T-cell (primary cell): ENCODE measurements at regions not wholly inside any gene's neighbourhood (a gene's known extent, or its start where the extent isn't known, plus 50 kb on each side); places are given as distances from the start of the nearest gene placed in this dataset.

Source experiments
- ATAC-seq, 4 experiments: fragments of 200-7000 bp in 3 of 4; fragments of 150-1000 bp in 1 of 4; cut with Tn5 transposase; replicated peaks in 1 of 4; 1 replicate in 3 of 4; 2 replicates in 1 of 4; pipeline ENCODE4 v1.10.0; 2021; ENCODE audit warnings: moderate library complexity in 3 of 4, mild to moderate bottlenecking in 2 of 4, moderate number of reproducible peaks in 1 of 4
- CTCF ChIA-PET, 2 donors: fragments of 300-600 bp; sonication (Branson Sonifier 250); formaldehyde crosslinking; loops; one replicate each; lab custom pipeline; 2022; ENCODE audit warnings: antibody characterized with exemption in 2 of 2; lab: Charles Lee
- POLR2A ChIA-PET, 2 donors: fragments of 300-600 bp; sonication (Branson Sonifier 250); formaldehyde crosslinking; loops; one replicate each; lab custom pipeline; 2022; ENCODE audit warnings: antibody characterized with exemption in 2 of 2; lab: Charles Lee
- DNase-seq, 35 experiments: peaks; one replicate each; pipeline versions ENCODE4 v3.0.0 to v3.0.0-alpha.2; 2013 to 2023
- H3K27ac ChIP-seq: one replicate; pipeline ENCODE4 v1.5.1; 2013; ENCODE audit warnings: low read length
- H3K27me3 ChIP-seq, 2 experiments: replicated peaks in 1 of 2; 1 replicate in 1 of 2; 2 replicates in 1 of 2; pipeline versions ENCODE4 v1.6.1 to v1.7.0; 2013; ENCODE audit warnings: low read length in 1 of 2, mixed read lengths in 1 of 2; ENCODE audit not compliant: control insufficient read depth in 2 of 2, insufficient read depth in 2 of 2; ENCODE audit errors: extremely low read depth in 1 of 2
- H3K36me3 ChIP-seq, 2 donors: 1 replicate in 1 of 2; 2 replicates in 1 of 2; pipeline versions ENCODE4 v1.6.1 to v1.7.0; 2013; ENCODE audit warnings: low read length in 1 of 2; ENCODE audit not compliant: control insufficient read depth in 2 of 2, insufficient read depth in 1 of 2; ENCODE audit errors: extremely low read depth in 1 of 2
- H3K4me1 ChIP-seq, 2 experiments: 1 replicate in 1 of 2; 2 replicates in 1 of 2; pipeline versions ENCODE4 v1.6.1 to v1.7.0; 2013; ENCODE audit warnings: low read length in 2 of 2, mixed read lengths in 1 of 2; ENCODE audit not compliant: insufficient read depth in 2 of 2, control insufficient read depth in 1 of 2; ENCODE audit errors: extremely low read depth in 1 of 2
- H3K4me3 ChIP-seq, 2 donors: 1 replicate in 1 of 2; 2 replicates in 1 of 2; pipeline versions ENCODE4 v1.5.1 to v1.7.0; 2013; ENCODE audit warnings: mild to moderate bottlenecking in 2 of 2, low read length in 1 of 2, moderate library complexity in 1 of 2; ENCODE audit not compliant: control insufficient read depth in 1 of 2; ENCODE audit errors: extremely low read depth in 1 of 2
- H3K9me3 ChIP-seq: 2 replicates; pipeline ENCODE4 v1.7.0; 2013
- H3K27ac Mint-ChIP-seq, 2 donors: one replicate each; pipeline ENCODE4 v1.8.0; 2020 to 2021; ENCODE audit warnings: mild to moderate bottlenecking in 2 of 2, mixed read lengths in 2 of 2
- H3K27me3 Mint-ChIP-seq, 2 donors: one replicate each; pipeline ENCODE4 v1.8.0; 2021 to 2022; ENCODE audit warnings: mixed read lengths in 2 of 2
- H3K36me3 Mint-ChIP-seq: one replicate; pipeline ENCODE4 v1.8.0; 2021; ENCODE audit warnings: mixed read lengths
- H3K4me1 Mint-ChIP-seq, 3 donors: one replicate each; pipeline ENCODE4 v1.8.0; 2020 to 2022; ENCODE audit warnings: mixed read lengths in 3 of 3, mild to moderate bottlenecking in 1 of 3
- H3K4me3 Mint-ChIP-seq, 3 donors: one replicate each; pipeline ENCODE4 v1.8.0; 2020 to 2022; ENCODE audit warnings: mild to moderate bottlenecking in 3 of 3, mixed read lengths in 3 of 3, moderate library complexity in 3 of 3
- H3K9me3 Mint-ChIP-seq, 3 donors: one replicate each; pipeline ENCODE4 v1.8.0; 2020 to 2022; ENCODE audit warnings: mixed read lengths in 3 of 3
- WGBS: methylation state at CpG from one replicate; pipeline ENCODE4 v1.1.5; 2013; ENCODE audit warnings: missing lambda C conversion rate; ENCODE audit not compliant: insufficient coverage; 5-methylcytosine and 5-hydroxymethylcytosine counted together

- no peak for ATAC-seq
- no peaks in the 10 kb centered on the region for H3K9me3 ChIP-seq
- H3K27me3 Mint-ChIP-seq: peaks cover 7 to 14% of the 10 kb centered on the region in 2 donors
- POLR2A ChIA-PET: no interaction called here
- no peak overlapping the region for H3K27ac Mint-ChIP-seq
- WGBS: 78% methylated on average over 6 of the region's 6 CpGs
- H3K9me3 Mint-ChIP-seq: no peaks in the 10 kb centered on the region
- H3K4me1 ChIP-seq: no peaks in the 10 kb centered on the region
- no peak overlapping the region for H3K27ac ChIP-seq
- CTCF ChIA-PET: no interaction called here
- H3K4me1 Mint-ChIP-seq: no peaks in the 10 kb centered on the region
- no peaks in the 10 kb centered on the region for H3K36me3 ChIP-seq
- H3K36me3 Mint-ChIP-seq: no peaks in the 10 kb centered on the region
- H3K4me3 Mint-ChIP-seq: no peak overlapping the region
- no peak overlapping the region for H3K4me3 ChIP-seq
- peaks cover 0 to 26% of the 10 kb centered on the region in 2 experiments for H3K27me3 ChIP-seq
- no peak for DNase-seq
These were observed 378.5 kb downstream of the SHANK2 start for GRCh38 chr11:70873736-70874412.

DNA sequence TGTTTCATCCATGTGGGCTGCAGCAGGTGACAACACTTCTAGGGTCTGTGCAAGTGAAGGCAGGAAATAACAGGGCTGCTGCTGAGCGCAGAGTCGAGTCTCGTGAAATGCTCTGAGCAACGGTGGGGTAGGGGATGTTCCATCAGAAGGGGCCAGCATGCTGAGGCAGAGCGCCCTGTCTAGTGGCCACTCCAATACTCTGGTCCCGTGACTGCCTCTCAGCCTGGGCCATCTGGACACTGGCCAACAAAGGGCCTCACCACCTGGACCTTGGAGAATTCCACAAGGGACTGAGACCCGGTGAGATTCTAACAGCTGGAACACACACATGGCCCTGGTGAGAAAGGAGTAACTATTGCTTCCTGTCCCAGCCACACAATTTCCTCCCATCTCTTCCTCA is 375.7 kb downstream of the SHANK2 start:
- ChIA-PET POLR2A (no interaction called here), CTCF (no interaction called here)
- no peaks in the 10 kb centered on the region for H3K36me3 Mint-ChIP-seq
- Histone ChIP-seq H3K27ac (no peak overlapping the region), H3K4me3 (no peak overlapping the region), H3K4me1 (no peaks in the 10 kb centered on the region), H3K27me3 (peaks cover 0 to 35% of the 10 kb centered on the region in 2 experiments), H3K36me3 (no peaks in the 10 kb centered on the region), H3K9me3 (no peaks in the 10 kb centered on the region)
- peaks cover 6 to 10% of the 10 kb centered on the region in 2 donors for H3K27me3 Mint-ChIP-seq
- 19% methylated on average over 5 of the region's 7 CpGs for WGBS
- no peak overlapping the region for H3K4me3 Mint-ChIP-seq
- H3K4me1 Mint-ChIP-seq: no peaks in the 10 kb centered on the region
- no peak overlapping the region for H3K27ac Mint-ChIP-seq
- DNase-seq: no peak
- H3K9me3 Mint-ChIP-seq: no peaks in the 10 kb centered on the region
- ATAC-seq: no peak

DNA sequence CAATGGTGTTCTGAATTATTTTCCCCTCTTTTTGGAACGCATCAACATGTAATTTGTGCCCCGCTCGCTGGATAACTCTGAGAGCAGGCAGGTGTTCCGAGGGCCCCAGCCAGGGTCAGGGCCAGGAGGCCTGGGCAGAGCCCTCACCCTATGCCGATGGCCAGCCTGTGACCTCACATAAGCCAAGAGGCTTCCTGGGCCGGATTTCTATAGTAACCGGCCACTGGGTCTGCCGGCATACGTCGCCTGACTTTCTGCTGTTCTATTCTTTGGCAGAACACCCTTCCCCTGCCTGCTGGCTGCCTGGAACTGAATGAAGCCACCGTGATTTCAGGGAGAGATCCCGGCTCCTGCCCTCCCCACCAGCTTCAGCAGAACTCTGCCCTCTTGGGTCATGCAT is 375.2 kb downstream of the SHANK2 start:
- H3K27me3 Mint-ChIP-seq: peaks cover 6 to 10% of the 10 kb centered on the region in 2 donors
- no peaks in the 10 kb centered on the region for H3K9me3 ChIP-seq
- DNase-seq (no peak), ATAC-seq (no peak)
- H3K36me3 ChIP-seq: no peaks in the 10 kb centered on the region
- H3K36me3 Mint-ChIP-seq: no peaks in the 10 kb centered on the region
- H3K27ac ChIP-seq: no peak overlapping the region
- no peaks in the 10 kb centered on the region for H3K4me1 Mint-ChIP-seq
- ChIA-PET POLR2A (no interaction called here), CTCF (no interaction called here)
- H3K27me3 ChIP-seq: peaks cover 0 to 39% of the 10 kb centered on the region in 2 experiments
- 80% methylated on average over 11 of the region's 12 CpGs for WGBS
- no peak overlapping the region for H3K4me3 Mint-ChIP-seq
- no peak overlapping the region for H3K4me3 ChIP-seq
- no peaks in the 10 kb centered on the region for H3K9me3 Mint-ChIP-seq
- H3K27ac Mint-ChIP-seq: no peak overlapping the region
- no peaks in the 10 kb centered on the region for H3K4me1 ChIP-seq

DNA sequence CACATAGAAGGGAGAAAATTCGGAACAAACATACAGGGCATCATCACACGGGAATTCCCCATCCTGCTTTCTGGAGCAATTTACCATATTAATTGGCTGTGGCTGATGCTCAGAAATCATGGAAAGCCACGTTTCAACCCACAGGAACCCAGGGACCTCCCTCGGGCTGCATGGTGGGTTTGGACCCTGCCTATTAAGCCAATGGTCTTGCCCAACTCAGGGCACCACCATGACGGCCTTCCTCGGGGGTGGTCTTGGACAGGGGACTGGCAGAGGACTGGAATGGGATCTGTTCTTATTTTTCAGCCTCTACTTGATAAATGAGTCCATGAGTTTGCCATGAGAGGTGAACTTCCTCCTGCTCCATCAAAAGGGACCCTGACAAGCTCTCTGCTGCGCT is 374.0 kb downstream of the SHANK2 start:
- Mint-ChIP-seq H3K36me3 (no peaks in the 10 kb centered on the region), H3K4me1 (no peaks in the 10 kb centered on the region), H3K9me3 (no peaks in the 10 kb centered on the region), H3K27me3 (peaks cover 6 to 10% of the 10 kb centered on the region in 2 donors), H3K27ac (no peak overlapping the region), H3K4me3 (no peak overlapping the region)
- no peaks in the 10 kb centered on the region for H3K4me1 ChIP-seq
- H3K27me3 ChIP-seq: peaks cover 0 to 33% of the 10 kb centered on the region in 2 experiments
- 43% methylated on average over 3 of the region's 7 CpGs for WGBS
- DNase-seq (no peak), ATAC-seq (no peak)
- H3K27ac ChIP-seq: no peak overlapping the region
- H3K4me3 ChIP-seq: no peak overlapping the region
- CTCF ChIA-PET: no interaction called here
- H3K36me3 ChIP-seq: no peaks in the 10 kb centered on the region
- H3K9me3 ChIP-seq: no peaks in the 10 kb centered on the region
- POLR2A ChIA-PET: no interaction called here

- WGBS: 74% methylated on average over 8 of the region's 11 CpGs
- no peaks in the 10 kb centered on the region for H3K36me3 ChIP-seq
- POLR2A ChIA-PET: interaction anchor here in 1 of 2 donors (0.7 kb wide), 1 partner anchor 15 kb away, joined by 3 read pairs; no protein-coding TSS in a partner anchor
These were observed 372.6 kb downstream of the SHANK2 start for GRCh38 chr11:70879601-70880285.

GRCh38 chr11:70880416-70880815 is 372.0 kb downstream of the SHANK2 start:
- H3K4me3 ChIP-seq: no peak overlapping the region
- ATAC-seq (no peak), DNase-seq (no peak)
- H3K9me3 Mint-ChIP-seq: no peaks in the 10 kb centered on the region
- H3K27me3 ChIP-seq: peaks cover 0 to 33% of the 10 kb centered on the region in 2 experiments
- H3K27ac Mint-ChIP-seq: no peak overlapping the region
- no peak overlapping the region for H3K4me3 Mint-ChIP-seq
- no peaks in the 10 kb centered on the region for H3K4me1 ChIP-seq
- H3K9me3 ChIP-seq: no peaks in the 10 kb centered on the region
- no peaks in the 10 kb centered on the region for H3K36me3 Mint-ChIP-seq
- no peak overlapping the region for H3K27ac ChIP-seq
- no peaks in the 10 kb centered on the region for H3K4me1 Mint-ChIP-seq
- 94% methylated on average over 2 of the region's 5 CpGs for WGBS
- peaks cover 3 to 9% of the 10 kb centered on the region in 2 donors for H3K27me3 Mint-ChIP-seq
- H3K36me3 ChIP-seq: no peaks in the 10 kb centered on the region
- POLR2A ChIA-PET: interaction anchor here in 1 of 2 donors (0.7 kb wide), 1 partner anchor 16 kb away, joined by 3 read pairs; no protein-coding TSS in a partner anchor
- CTCF ChIA-PET: no interaction called here

More at GRCh38 chr11:70879601-70880285, 372.6 kb downstream of the SHANK2 start:
- ATAC-seq (no peak), DNase-seq (no peak)
- no peak overlapping the region for H3K4me3 Mint-ChIP-seq
- H3K36me3 Mint-ChIP-seq: no peaks in the 10 kb centered on the region
- no peaks in the 10 kb centered on the region for H3K9me3 Mint-ChIP-seq
- Histone ChIP-seq H3K4me1 (no peaks in the 10 kb centered on the region), H3K4me3 (no peak overlapping the region), H3K27me3 (peaks cover 0 to 33% of the 10 kb centered on the region in 2 experiments), H3K9me3 (no peaks in the 10 kb centered on the region), H3K27ac (no peak overlapping the region)
- peaks cover 3 to 9% of the 10 kb centered on the region in 2 donors for H3K27me3 Mint-ChIP-seq
- no peaks in the 10 kb centered on the region for H3K4me1 Mint-ChIP-seq
- H3K27ac Mint-ChIP-seq: no peak overlapping the region
- CTCF ChIA-PET: no interaction called here
